ENCODE measurements at regions not wholly inside any gene's neighbourhood (a gene's known extent, or its start where the extent isn't known, plus 50 kb on each side); places are given as distances from the start of the nearest gene placed in this dataset.

GRCh38 chrX:11976663-11977062 lies 161.6 kb upstream of the FRMPD4 start (continued):
- no peak for TF ChIP-seq ZHX1 (CRISPR knock-in tag; IDR thresholded peaks at IDR 0.05; ENCODE audit: low read depth)
- TF ChIP-seq SNAPC2 (CRISPR knock-in tag; IDR thresholded peaks at IDR 0.05), result no peak
- TF ChIP-seq ZNF335 (CRISPR knock-in tag; IDR thresholded peaks at IDR 0.05), result no peak
- no peak for TF ChIP-seq TEAD2 (CRISPR knock-in tag; IDR thresholded peaks at IDR 0.05)
- TF ChIP-seq NFE2L2 (IDR thresholded peaks at IDR 0.05; ENCODE audit: low read length), result peak; percentile 68

GRCh38 chrX:11992271-11992670 lies 146.0 kb upstream of the FRMPD4 start:
- Histone ChIP-seq H3K4me1 (ENCODE audit: insufficient read depth, low read length) (no peaks in the 10 kb centered on the region), H3K36me3 (replicated peaks in 1 of 2; ENCODE audit: control insufficient read depth in 1 of 2, insufficient read depth in 2 of 2, low read length in 2 of 2) (no peaks in the 10 kb centered on the region), H2AFZ (ENCODE audit: low read length) (no peak overlapping the region), H4K20me1 (ENCODE audit: insufficient read depth, low read length) (no peaks in the 10 kb centered on the region), H3K27me3 (ENCODE audit: control insufficient read depth in 1 of 2, insufficient read depth in 2 of 2, low read length in 2 of 2) (no peaks in the 10 kb centered on the region), H3K9me3 (ENCODE audit: low read length) (no peaks in the 10 kb centered on the region; the same call in 1 of the 2 replicates), H3K4me2 (ENCODE audit: low read depth, low read length) (no peak overlapping the region), H3K4me3 (replicated peaks in 1 of 3; ENCODE audit: insufficient read depth in 1 of 3, low read depth in 2 of 3, low read length in 3 of 3) (no peak overlapping the region), H3K27ac (ENCODE audit: extremely low read length, insufficient read depth, low read length) (no peak overlapping the region), H3K79me2 (ENCODE audit: insufficient read depth, low read length) (no peaks in the 10 kb centered on the region), H3K9ac (ENCODE audit: insufficient read depth, low read depth, low read length) (no peak overlapping the region)
- intact Hi-C loops (cut with micrococcal nuclease; ENCODE audit: unreplicated experiment) (no loop called here), in situ Hi-C loops (cut with HindIII; ENCODE audit: extremely low pct_ligation_motif_present, low pct_unique_long_range_greater_than_20kb) (no loop called here)
- no TSS peak for BruUV-seq (replicated peaks)
- ATAC-seq (no peak), FAIRE-seq (no peak), DNase-seq (ENCODE audit: low spot score) (no peak)
- ChIA-PET POLR2A (no interaction called here), CTCF (ENCODE audit: low intra/inter-chr PET ratio, low total read pairs) (no interaction called here)
- TF ChIP-seq FOXK1 (CRISPR knock-in tag; IDR thresholded peaks at IDR 0.05; ENCODE audit: borderline replicate concordance, low read depth) (no peak), ZNF24 (IDR thresholded peaks at IDR 0.05) (no peak), ZBTB7B (CRISPR knock-in tag; IDR thresholded peaks at IDR 0.05) (no peak), SP5 (CRISPR knock-in tag; IDR thresholded peaks at IDR 0.05; ENCODE audit: borderline replicate concordance, low read depth) (no peak), ZNF260 (CRISPR knock-in tag; IDR thresholded peaks at IDR 0.05; ENCODE audit: borderline replicate concordance, low read depth) (no peak), TFDP1 (CRISPR knock-in tag; IDR thresholded peaks at IDR 0.05; ENCODE audit: borderline replicate concordance) (no peak), DNMT3B (CRISPR knock-in tag; conservative IDR thresholded peaks at IDR 0.05) (no peak), ZNF225 (CRISPR knock-in tag; IDR thresholded peaks at IDR 0.05) (no peak), HOXA9 (CRISPR knock-in tag; IDR thresholded peaks at IDR 0.05; ENCODE audit: borderline replicate concordance) (no peak), ATF5 (CRISPR knock-in tag; IDR thresholded peaks at IDR 0.05; ENCODE audit: low read depth) (no peak), TCF7 (IDR thresholded peaks at IDR 0.05; ENCODE audit: low read depth) (no peak), ZNF136 (CRISPR knock-in tag; IDR thresholded peaks at IDR 0.05; ENCODE audit: low read depth) (no peak), ZFP90 (CRISPR knock-in tag; IDR thresholded peaks at IDR 0.05; ENCODE audit: borderline replicate concordance) (no peak), ZBTB46 (CRISPR knock-in tag; IDR thresholded peaks at IDR 0.05; ENCODE audit: borderline replicate concordance) (no peak), PRPF4 (IDR thresholded peaks at IDR 0.05; ENCODE audit: low read depth, low read length, poor library complexity, severe bottlenecking) (no peak)

Measured in HepG2 (cell line).